Cardiac muscle cell (in vitro differentiated cells and primary cell): ENCODE measurements at regions not wholly inside any gene's neighbourhood (a gene's known extent, or its start where the extent isn't known, plus 50 kb on each side); places are given as distances from the start of the nearest gene placed in this dataset.
"Not testable (repeated sequence)": the region's sequence is repeated elsewhere in the genome, so short reads cannot be mapped to it uniquely, and the experiment has no call there.

Source experiments
- DNase-seq, 2 donors: peaks; one replicate each; pipeline versions ENCODE4 v3.0.0 to v3.0.0-alpha.2; 2010 to 2017; ENCODE audit warnings: low read depth in 1 of 2, low spot score in 1 of 2
- H3K27ac ChIP-seq: fragments of 200-600 bp; sonication (generic); 2 replicates; pipeline ENCODE4 v1.5.1; 2016
- H3K27me3 ChIP-seq: fragments of 200-600 bp; sonication (generic); 2 replicates; pipeline ENCODE4 v1.6.0; 2016; ENCODE audit warnings: control low read depth
- H3K36me3 ChIP-seq: fragments of 200-600 bp; sonication (generic); 2 replicates; pipeline ENCODE4 v1.5.1; 2016; ENCODE audit warnings: control low read depth
- H3K4me1 ChIP-seq: fragments of 200-600 bp; sonication (generic); 2 replicates; pipeline ENCODE4 v1.8.1; 2017; ENCODE audit warnings: low read depth, mild to moderate bottlenecking, mixed run types
- H3K4me3 ChIP-seq: fragments of 200-600 bp; sonication (generic); 2 replicates; pipeline ENCODE4 v1.5.1; 2016; ENCODE audit warnings: mild to moderate bottlenecking
- H3K9me3 ChIP-seq: fragments of 200-600 bp; sonication (generic); 2 replicates; pipeline ENCODE4 v1.5.1; 2017; ENCODE audit warnings: low read depth, mild to moderate bottlenecking, control low read depth
- CTCF ChIP-seq: IDR thresholded peaks from 2 replicates; pipeline ENCODE4 v1.5.1; 2012; ENCODE audit warnings: low read depth, mild to moderate bottlenecking, low read length

- H3K27ac ChIP-seq: no peak overlapping the region
- TF ChIP-seq CTCF: no peak
- no peaks in the 10 kb centered on the region for H3K27me3 ChIP-seq
- no peak overlapping the region for H3K4me3 ChIP-seq
- H3K36me3 ChIP-seq: no peaks in the 10 kb centered on the region
- H3K9me3 ChIP-seq: no peaks in the 10 kb centered on the region
- no peak for DNase-seq
- H3K4me1 ChIP-seq: no peaks in the 10 kb centered on the region
Measured at GRCh38 chr5:155562158-155562557, 548.6 kb downstream of the KIF4B start.

DNA sequence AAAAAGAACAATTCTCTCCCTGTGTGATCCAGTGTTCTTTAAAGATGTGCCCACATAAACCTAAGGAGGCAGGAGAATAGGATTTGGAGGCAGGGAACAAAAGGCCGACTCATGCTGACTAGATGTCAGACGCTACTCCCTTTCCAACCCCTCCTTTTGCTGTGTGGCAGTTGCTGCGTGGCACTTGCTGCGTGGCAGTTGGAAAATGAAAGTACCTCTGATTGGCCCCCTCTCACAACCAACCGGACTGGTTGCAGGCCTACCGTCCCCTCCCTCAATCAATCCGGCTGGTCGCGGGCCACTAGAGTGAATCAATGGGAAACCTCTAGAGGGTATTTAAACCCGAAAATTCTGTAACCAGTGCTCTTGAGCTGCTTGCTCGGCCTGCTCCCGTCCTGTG lies 551.0 kb downstream of the KIF4B start:
- TF ChIP-seq CTCF: no peak
- no peaks in the 10 kb centered on the region for H3K9me3 ChIP-seq
- H3K4me3 ChIP-seq: no peak overlapping the region
- no peaks in the 10 kb centered on the region for H3K4me1 ChIP-seq
- no peak overlapping the region for H3K27ac ChIP-seq
- DNase-seq: no peak
- no peaks in the 10 kb centered on the region for H3K36me3 ChIP-seq
- no peaks in the 10 kb centered on the region for H3K27me3 ChIP-seq

- Histone ChIP-seq H3K36me3 (no peaks in the 10 kb centered on the region), H3K27ac (no peak overlapping the region), H3K9me3 (no peaks in the 10 kb centered on the region), H3K27me3 (no peaks in the 10 kb centered on the region), H3K4me3 (no peak overlapping the region), H3K4me1 (no peaks in the 10 kb centered on the region)
- no peak for TF ChIP-seq CTCF
- DNase-seq: no peak
Measured at GRCh38 chr5:155575861-155576260, 562.3 kb downstream of the KIF4B start.

DNA sequence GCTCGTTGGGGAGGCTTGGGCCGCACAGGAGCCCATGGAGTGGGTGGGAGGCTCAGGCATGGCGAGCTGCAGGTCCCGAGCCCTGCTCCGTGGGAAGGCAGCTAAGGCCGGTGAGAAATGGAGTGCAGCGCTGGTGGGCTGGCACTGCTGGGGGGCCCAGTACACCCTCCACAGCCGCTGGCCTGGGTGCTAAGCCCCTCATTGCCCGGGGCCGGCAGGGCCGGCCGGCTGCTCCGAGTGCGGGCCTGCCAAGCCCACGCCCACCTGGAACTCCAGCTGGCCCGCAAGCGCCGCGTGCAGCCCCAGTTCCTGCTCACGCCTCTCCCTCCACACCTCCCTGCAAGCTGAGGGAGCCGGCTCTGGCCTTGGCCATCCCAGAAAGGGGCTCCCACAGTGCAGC lies 573.3 kb downstream of the KIF4B start:
- H3K9me3 ChIP-seq, H3K4me1 ChIP-seq, DNase-seq, H3K36me3 ChIP-seq, H3K27me3 ChIP-seq, H3K27ac ChIP-seq, H3K4me3 ChIP-seq: not testable (repeated sequence)

GRCh38 chr5:155587458-155587857 lies 573.9 kb downstream of the KIF4B start:
- Histone ChIP-seq H3K4me3 (no peak overlapping the region), H3K27me3 (no peaks in the 10 kb centered on the region), H3K36me3 (no peaks in the 10 kb centered on the region), H3K9me3 (no peaks in the 10 kb centered on the region), H3K27ac (no peak overlapping the region), H3K4me1 (no peaks in the 10 kb centered on the region)
- TF ChIP-seq CTCF: no peak
- DNase-seq: no peak

- no peak overlapping the region for H3K27ac ChIP-seq
- no peaks in the 10 kb centered on the region for H3K36me3 ChIP-seq
- no peak for DNase-seq
- no peak for TF ChIP-seq CTCF
- no peak overlapping the region for H3K4me3 ChIP-seq
- H3K9me3 ChIP-seq: no peaks in the 10 kb centered on the region
- H3K4me1 ChIP-seq: no peaks in the 10 kb centered on the region
- H3K27me3 ChIP-seq: no peaks in the 10 kb centered on the region
Measured at GRCh38 chr5:155591273-155591672, 577.7 kb downstream of the KIF4B start.
